Liver (tissue), 8 donors: ENCODE measurements at regions not wholly inside any gene's neighbourhood (a gene's known extent, or its start where the extent isn't known, plus 50 kb on each side); places are given as distances from the start of the nearest gene placed in this dataset.

ENCODE experiments used
- DNase-seq: peaks from one replicate; pipeline ENCODE4 v3.0.0-alpha.2; 2017; ENCODE audit warnings: low spot score
- H3K27ac ChIP-seq, 2 donors: one replicate each; pipeline ENCODE4 v1.7.0; 2013; ENCODE audit warnings: inconsistent platforms in 2 of 2, low read length in 2 of 2, control low read depth in 1 of 2, low read depth in 1 of 2, mild to moderate bottlenecking in 1 of 2
- H3K27me3 ChIP-seq, 4 donors: one replicate each; pipeline versions ENCODE4 v1.6.1 to v1.7.0; 2013; ENCODE audit warnings: low read length in 3 of 4, inconsistent platforms in 1 of 4, mild to moderate bottlenecking in 1 of 4, moderate library complexity in 1 of 4; ENCODE audit not compliant: control insufficient read depth in 4 of 4, insufficient read depth in 4 of 4
- H3K36me3 ChIP-seq, 4 donors: one replicate each; pipeline versions ENCODE4 v1.6.1 to v1.7.0; 2013; ENCODE audit warnings: low read length in 3 of 4, mild to moderate bottlenecking in 3 of 4, low read depth in 1 of 4, moderate library complexity in 1 of 4; ENCODE audit not compliant: control insufficient read depth in 4 of 4, insufficient read depth in 3 of 4
- H3K4me1 ChIP-seq, 4 donors: one replicate each; pipeline versions ENCODE4 v1.6.1 to v1.7.0; 2013; ENCODE audit warnings: low read length in 3 of 4, mild to moderate bottlenecking in 3 of 4, moderate library complexity in 1 of 4; ENCODE audit not compliant: control insufficient read depth in 4 of 4, insufficient read depth in 4 of 4
- H3K4me3 ChIP-seq, 3 donors: one replicate each; pipeline versions ENCODE4 v1.6.1 to v1.7.0; 2013; ENCODE audit warnings: low read length in 3 of 3, control low read depth in 1 of 3, low read depth in 1 of 3, mild to moderate bottlenecking in 1 of 3
- H3K9ac ChIP-seq, 2 donors: one replicate each; pipeline ENCODE4 v1.7.0; 2013; ENCODE audit warnings: low read length in 2 of 2, mild to moderate bottlenecking in 2 of 2, moderate library complexity in 2 of 2, control low read depth in 1 of 2, low read depth in 1 of 2
- H3K9me3 ChIP-seq, 4 donors: one replicate each; pipeline versions ENCODE4 v1.6.1 to v1.7.0; 2013; ENCODE audit warnings: low read length in 3 of 4; ENCODE audit not compliant: control insufficient read depth in 4 of 4
- ATF3 ChIP-seq: IDR thresholded peaks from 2 replicates; pipeline ENCODE4 v1.6.1; 2016; ENCODE audit warnings: antibody characterized with exemption
- CTCF ChIP-seq: fragments of 150-350 bp; IDR thresholded peaks from 2 replicates; pipeline ENCODE4 v1.5.1; 2017; ENCODE audit warnings: improper control_type of control experiment, low read depth, low read length; ENCODE audit not compliant: missing input control
- EGR1 ChIP-seq, 2 donors: IDR thresholded peaks; 2 replicates each; pipeline ENCODE4 v1.6.1; 2016 to 2018; ENCODE audit warnings: antibody characterized with exemption in 2 of 2, low read depth in 2 of 2
- FOXA1 ChIP-seq: IDR thresholded peaks from 2 replicates; pipeline ENCODE4 v1.6.1; 2016; ENCODE audit warnings: antibody characterized with exemption
- FOXA2 ChIP-seq: IDR thresholded peaks from 2 replicates; pipeline ENCODE4 v1.6.1; 2016; ENCODE audit warnings: antibody characterized with exemption
- GABPA ChIP-seq, 2 donors: IDR thresholded peaks in 1 of 2; conservative IDR thresholded peaks in 1 of 2; 2 replicates each; pipeline ENCODE4 v1.6.1; 2016; ENCODE audit warnings: antibody characterized with exemption in 2 of 2, mild to moderate bottlenecking in 1 of 2, moderate library complexity in 1 of 2
- HNF4A ChIP-seq, 2 donors: conservative IDR thresholded peaks; 2 replicates each; pipeline ENCODE4 v1.6.1; 2016; ENCODE audit warnings: antibody characterized with exemption in 2 of 2, mild to moderate bottlenecking in 2 of 2
- HNF4G ChIP-seq: IDR thresholded peaks from 2 replicates; pipeline ENCODE4 v1.6.1; 2016; ENCODE audit warnings: antibody characterized with exemption
- JUND ChIP-seq, 2 donors: IDR thresholded peaks; 2 replicates each; pipeline ENCODE4 v1.6.1; 2016; ENCODE audit warnings: antibody characterized with exemption in 2 of 2
- MAX ChIP-seq: IDR thresholded peaks from 2 replicates; pipeline ENCODE4 v1.6.1; 2016; ENCODE audit warnings: antibody characterized with exemption
- NR2F2 ChIP-seq: IDR thresholded peaks from 2 replicates; pipeline ENCODE4 v1.6.1; 2016; ENCODE audit warnings: antibody characterized with exemption
- RAD21 ChIP-seq, 2 donors: IDR thresholded peaks; 2 replicates each; pipeline ENCODE4 v1.6.1; 2016; ENCODE audit warnings: antibody characterized with exemption in 2 of 2, mild to moderate bottlenecking in 2 of 2
- REST ChIP-seq: IDR thresholded peaks from 2 replicates; pipeline ENCODE4 v1.6.1; 2016; ENCODE audit warnings: antibody characterized with exemption, mild to moderate bottlenecking
- RXRA ChIP-seq, 2 donors: IDR thresholded peaks; 2 replicates each; pipeline ENCODE4 v1.6.1; 2017 to 2018; ENCODE audit warnings: antibody characterized with exemption in 2 of 2, mild to moderate bottlenecking in 1 of 2
- SP1 ChIP-seq: IDR thresholded peaks from 2 replicates; pipeline ENCODE4 v1.6.1; 2018; ENCODE audit warnings: antibody characterized with exemption, mild to moderate bottlenecking
- TAF1 ChIP-seq: conservative IDR thresholded peaks from 2 replicates; pipeline ENCODE4 v1.6.1; 2016; ENCODE audit warnings: antibody characterized with exemption, mild to moderate bottlenecking
- YY1 ChIP-seq: IDR thresholded peaks from 2 replicates; pipeline ENCODE4 v1.6.1; 2016; ENCODE audit warnings: antibody characterized with exemption, mild to moderate bottlenecking
- ZBTB33 ChIP-seq: IDR thresholded peaks from 2 replicates; pipeline ENCODE4 v1.6.1; 2016; ENCODE audit warnings: antibody characterized with exemption
- WGBS: extraction: QIAGEN DNeasy Blood & Tissue Kit; methylation state at CpG from one replicate; pipeline ENCODE4 v1.1.7; 2013; 5-methylcytosine and 5-hydroxymethylcytosine counted together
- donor health status: healthy.
- donor health status: healthy.
- donor health status: healthy.
- donor health status: healthy.
- donor health status: healthy.

GRCh38 chr5:25190521-25191000, 545.8 kb upstream of the CDH10 start:
- no peaks in the 10 kb centered on the region for H3K36me3 ChIP-seq
- no peak for TF ChIP-seq RXRA (IDR thresholded peaks at IDR 0.05)
- no peak for TF ChIP-seq EGR1 (IDR thresholded peaks at IDR 0.05; ENCODE audit: low read depth in 2 of 2)
- no peak for TF ChIP-seq SP1
- TF ChIP-seq FOXA2, result no peak
- no peak for TF ChIP-seq RAD21 (IDR thresholded peaks at IDR 0.05)
- no peak for TF ChIP-seq JUND (IDR thresholded peaks at IDR 0.05)
- TF ChIP-seq MAX, result no peak
- TF ChIP-seq HNF4G, result no peak
- TF ChIP-seq ZBTB33, result no peak
- no peak for TF ChIP-seq TAF1
- no peak for TF ChIP-seq HNF4A (conservative IDR thresholded peaks at IDR 0.05)
- no peak for TF ChIP-seq REST
- TF ChIP-seq CTCF, result no peak
- no peak for TF ChIP-seq ATF3
- no peak for TF ChIP-seq GABPA (IDR thresholded peaks at IDR 0.05 in 1 of 2, conservative IDR thresholded peaks at IDR 0.05 in 1 of 2)
- TF ChIP-seq YY1, result no peak
- TF ChIP-seq NR2F2, result no peak
- TF ChIP-seq FOXA1, result no peak
- H3K4me3 ChIP-seq, result no peak overlapping the region
- peaks cover 0 to 2% (median 0%) of the 10 kb centered on the region in 4 donors for H3K9me3 ChIP-seq
- H3K9ac ChIP-seq, result no peak overlapping the region
- no peaks in the 10 kb centered on the region for H3K27me3 ChIP-seq
- no peak overlapping the region for H3K27ac ChIP-seq
- DNase-seq, result no peak
- H3K4me1 ChIP-seq, result no peaks in the 10 kb centered on the region
- WGBS, result 91% methylated on average over 55 of the region's 55 CpGs
